K562 (cell line): ENCODE measurements at regions not wholly inside any gene's neighbourhood (a gene's known extent, or its start where the extent isn't known, plus 50 kb on each side); places are given as distances from the start of the nearest gene placed in this dataset.

Source experiments
- ATF4 ChIP-seq: fragments of 450-650 bp; formaldehyde crosslinking; IDR thresholded peaks from 2 replicates; pipeline ENCODE4 v1.4.0; 2022; ENCODE audit warnings: mild to moderate bottlenecking, moderate library complexity
- CTBP1 ChIP-seq: fragments of 450-650 bp; IDR thresholded peaks from 2 replicates; pipeline ENCODE4 v1.6.1; 2016; ENCODE audit warnings: borderline replicate concordance
- E2F4 ChIP-seq: sonication (generic); formaldehyde crosslinking; IDR thresholded peaks from 2 replicates; pipeline ENCODE4 v1.8.0; 2022; ENCODE audit warnings: mild to moderate bottlenecking, low read depth, missing genetic modification reagents
- ELF4 ChIP-seq: fragments of 450-650 bp; formaldehyde crosslinking; IDR thresholded peaks from 2 replicates; pipeline ENCODE4 v1.4.0; 2022; ENCODE audit warnings: missing genetic modification characterization
- IRF1 ChIP-seq: sonication (generic); formaldehyde crosslinking; IDR thresholded peaks from 2 replicates; pipeline ENCODE4 v1.8.0; 2022; ENCODE audit warnings: missing genetic modification reagents, mild to moderate bottlenecking, borderline replicate concordance
- KDM4B ChIP-seq, 2 experiments: fragments of 450-650 bp in 1 of 2; sonication (generic) in 1 of 2; IDR thresholded peaks; 2 replicates each; pipeline ENCODE4 v1.6.1; 2016 to 2017; ENCODE audit warnings: borderline replicate concordance in 2 of 2, antibody characterized with exemption in 1 of 2, low read depth in 1 of 2, mild to moderate bottlenecking in 1 of 2
- NCOA1 ChIP-seq: fragments of 450-650 bp; IDR thresholded peaks from 2 replicates; pipeline ENCODE4 v1.6.1; 2016; ENCODE audit warnings: low read depth
- NRF1 ChIP-seq, 2 experiments: fragments of 450-650 bp; IDR thresholded peaks in 1 of 2; conservative IDR thresholded peaks in 1 of 2; 2 replicates each; pipeline ENCODE4 v1.6.1; 2014; ENCODE audit warnings: mild to moderate bottlenecking in 2 of 2
- PHB2 ChIP-seq: fragments of 450-650 bp; IDR thresholded peaks from 2 replicates; pipeline ENCODE4 v1.6.1; 2017; ENCODE audit warnings: low read depth
- POLR2AphosphoS2 ChIP-seq: IDR thresholded peaks from 2 replicates; pipeline ENCODE4 v1.6.1; 2012; ENCODE audit warnings: low read length, improper control_type of control experiment
- POLR2B ChIP-seq: fragments of 450-650 bp; IDR thresholded peaks from 2 replicates; pipeline ENCODE4 v1.6.1; 2018; ENCODE audit warnings: low read depth; ENCODE audit not compliant: partially characterized antibody
- SAFB ChIP-seq: fragments of 200-400 bp; formaldehyde crosslinking; IDR thresholded peaks from 2 replicates; pipeline ENCODE4 v1.6.1; 2017; ENCODE audit warnings: low read depth, low read length, borderline replicate concordance
- SIN3A ChIP-seq, 2 experiments: fragments of 150-350 bp in 1 of 2; IDR thresholded peaks; 2 replicates each; pipeline ENCODE4 v1.6.1; 2011 to 2016; ENCODE audit warnings: borderline replicate concordance in 2 of 2, low read depth in 2 of 2, low read length in 2 of 2, mild to moderate bottlenecking in 2 of 2, moderate library complexity in 2 of 2; ENCODE audit not compliant: control insufficient read depth in 1 of 2
- THAP7 ChIP-seq: fragments of 250-450 bp; sonication (Bioruptor Pico); IDR thresholded peaks from 2 replicates; pipeline ENCODE4 v1.5.0; 2021
- USF2 ChIP-seq: sonication (generic); formaldehyde crosslinking; IDR thresholded peaks from 2 replicates; pipeline ENCODE4 v1.5.0; 2020; ENCODE audit warnings: missing genetic modification reagents
- VEZF1 ChIP-seq: fragments of 200-800 bp; sonication (Bioruptor generic); IDR thresholded peaks from 2 replicates; pipeline ENCODE4 v1.6.1; 2017; ENCODE audit warnings: missing genetic modification characterization, missing compliant biosample characterization
- ZMIZ1 ChIP-seq, 2 experiments: fragments of 150-350 bp in 1 of 2; IDR thresholded peaks; 2 replicates each; pipeline ENCODE4 v1.6.1; 2012 to 2016; ENCODE audit warnings: low read depth in 2 of 2, low read length in 2 of 2, mild to moderate bottlenecking in 1 of 2, moderate library complexity in 1 of 2
- ZNF174 ChIP-seq: fragments of 250-450 bp; sonication (Bioruptor Pico); IDR thresholded peaks from 2 replicates; pipeline ENCODE4 v1.4.0; 2020; ENCODE audit warnings: mild to moderate bottlenecking

- no peak for TF ChIP-seq ZMIZ1 (IDR thresholded peaks at IDR 0.05; ENCODE audit: low read depth in 2 of 2, low read length in 2 of 2)
- no peak for TF ChIP-seq PHB2
- no peak for TF ChIP-seq ZNF174
- TF ChIP-seq E2F4: no peak
- no peak for TF ChIP-seq IRF1 (CRISPR knock-in tag)
- no peak for TF ChIP-seq THAP7
- no peak for TF ChIP-seq SAFB
- peak; percentile 89 for TF ChIP-seq USF2 (CRISPR knock-in tag)
- peak; percentile 13; the same call in 1 of the 2 replicates for TF ChIP-seq VEZF1 (CRISPR knock-in tag)
- TF ChIP-seq KDM4B (IDR thresholded peaks at IDR 0.05; ENCODE audit: borderline replicate concordance in 2 of 2, low read depth in 1 of 2): no peak
- peak; percentile 28; the same call in 1 of the 2 replicates for TF ChIP-seq CTBP1
- TF ChIP-seq NRF1 (conservative IDR thresholded peaks at IDR 0.05 in 1 of 2, IDR thresholded peaks at IDR 0.05 in 1 of 2): peak in 1 of 2 experiments; percentile 17; a peak in 2 of 4 replicates
- TF ChIP-seq POLR2AphosphoS2: no peak
- TF ChIP-seq ELF4 (CRISPR knock-in tag): no peak
- TF ChIP-seq POLR2B: no peak
- no peak for TF ChIP-seq SIN3A (IDR thresholded peaks at IDR 0.05; ENCODE audit: borderline replicate concordance in 2 of 2, control insufficient read depth in 1 of 2, low read depth in 2 of 2, low read length in 2 of 2)
- no peak for TF ChIP-seq NCOA1
- no peak for TF ChIP-seq ATF4
These were observed 88.2 kb upstream of the USP9X start (continued) for GRCh38 chrX:40996886-40997530.
